ENCODE measurements at regions not wholly inside any gene's neighbourhood (a gene's known extent, or its start where the extent isn't known, plus 50 kb on each side); places are given as distances from the start of the nearest gene placed in this dataset.

GRCh38 chr9:115614326-115614999, 496.5 kb upstream of the TNC start:
- no peak for TF ChIP-seq BHLHE40 (IDR thresholded peaks at IDR 0.05; ENCODE audit: borderline replicate concordance)
- TF ChIP-seq FOXA1 (IDR thresholded peaks at IDR 0.05): no peak
- no peak for TF ChIP-seq PKNOX1 (IDR thresholded peaks at IDR 0.05)
- no peak for TF ChIP-seq L3MBTL2 (conservative IDR thresholded peaks at IDR 0.05)
- TF ChIP-seq FOXK2 (IDR thresholded peaks at IDR 0.05): no peak

Data from HEK293T (cell line).